Kidney (tissue), 13 donors: ENCODE measurements at regions not wholly inside any gene's neighbourhood (a gene's known extent, or its start where the extent isn't known, plus 50 kb on each side); places are given as distances from the start of the nearest gene placed in this dataset.

ENCODE experiments used
- DNase-seq, 5 donors: peaks; one replicate each; pipeline ENCODE4 v3.0.0-alpha.2; 2013 to 2020
- FAIRE-seq: peaks from 2 replicates; lab custom pipeline; 2012; peaks lifted over from hg19 to GRCh38; lab: Jason Lieb, UNC
- H3K27ac ChIP-seq, 2 donors: one replicate each; pipeline ENCODE4 v1.7.0; 2013; ENCODE audit warnings: low read depth in 2 of 2, low read length in 2 of 2, inconsistent platforms in 1 of 2
- H3K27me3 ChIP-seq: one replicate; pipeline ENCODE4 v1.7.1; 2013; ENCODE audit warnings: low read length, inconsistent platforms; ENCODE audit not compliant: control insufficient read depth, insufficient read depth
- H3K36me3 ChIP-seq, 3 donors: one replicate each; pipeline versions ENCODE4 v1.7.0 to v1.7.1; 2013; ENCODE audit warnings: low read length in 3 of 3, control low read depth in 1 of 3, inconsistent platforms in 1 of 3; ENCODE audit not compliant: insufficient read depth in 3 of 3, control insufficient read depth in 2 of 3
- H3K4me1 ChIP-seq, 3 donors: one replicate each; pipeline versions ENCODE4 v1.7.0 to v1.7.1; 2013; ENCODE audit warnings: low read length in 3 of 3, inconsistent platforms in 1 of 3, low read depth in 1 of 3; ENCODE audit not compliant: control insufficient read depth in 2 of 3, insufficient read depth in 2 of 3
- H3K4me3 ChIP-seq, 3 donors: one replicate each; pipeline versions ENCODE4 v1.7.0 to v1.8.1; 2013; ENCODE audit warnings: low read length in 3 of 3, control low read depth in 1 of 3, inconsistent platforms in 1 of 3
- H3K9ac ChIP-seq, 3 donors: one replicate each; pipeline versions ENCODE4 v1.7.0 to v1.7.1; 2013; ENCODE audit warnings: low read length in 3 of 3, control low read depth in 1 of 3, inconsistent platforms in 1 of 3
- H3K9me3 ChIP-seq, 3 donors: one replicate each; pipeline versions ENCODE4 v1.7.0 to v1.7.1; 2013; ENCODE audit warnings: low read length in 3 of 3, control low read depth in 1 of 3, inconsistent platforms in 1 of 3; ENCODE audit not compliant: control insufficient read depth in 2 of 3, insufficient read depth in 1 of 3
- intact Hi-C: fragments of 100-400 bp; cut with DNase I; formaldehyde crosslinking; loops from one replicate; pipeline ENCODE4 v1.11.1; 2022
- TF ChIP-seq, protein P1 (sequence below): IDR thresholded peaks from 3 replicates; pipeline ENCODE4 v1.5.1; 2012; ENCODE audit warnings: mild to moderate bottlenecking, moderate library complexity, borderline replicate concordance; ENCODE audit not compliant: insufficient read depth; ENCODE audit errors: extremely low read depth
- donor health status: control.
- donor health status: control.
- donor health status: control.
- donor health status: control.
- donor health status: control.
- donor health status: DM: yes; HTN: yes; CAD: no.
- donor health status: Normal renal cell carcinoma (clear cell type).

DNA sequence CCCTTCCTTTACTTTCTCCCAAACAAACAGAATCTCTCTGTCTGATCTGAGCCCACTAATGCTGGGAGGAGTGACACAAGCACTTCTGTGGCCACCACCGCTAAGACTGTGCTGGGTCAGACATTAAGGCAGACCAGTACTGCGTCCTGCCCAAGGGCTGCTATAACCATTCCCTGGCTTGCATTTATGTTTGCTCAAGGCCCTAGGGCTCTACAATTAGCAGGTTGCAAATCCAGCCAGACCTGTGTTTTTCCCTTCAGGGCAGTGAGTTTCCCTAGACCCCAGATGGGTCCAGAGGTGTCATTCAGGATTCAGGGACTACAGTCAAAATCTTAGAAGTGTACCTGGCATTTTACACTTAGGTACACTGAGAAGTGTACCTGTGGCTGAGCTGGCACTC, 89.7 kb downstream of the SPANXN4 start:
- Histone ChIP-seq H3K4me3 (no peak overlapping the region), H3K9me3 (no peaks in the 10 kb centered on the region), H3K4me1 (no peaks in the 10 kb centered on the region), H3K27ac (no peak overlapping the region), H3K9ac (no peak overlapping the region), H3K36me3 (no peaks in the 10 kb centered on the region), H3K27me3 (no peaks in the 10 kb centered on the region)
- intact Hi-C loops: no loop called here
- DNase-seq (no peak), FAIRE-seq (no peak)
- TF ChIP-seq, protein P1, sequence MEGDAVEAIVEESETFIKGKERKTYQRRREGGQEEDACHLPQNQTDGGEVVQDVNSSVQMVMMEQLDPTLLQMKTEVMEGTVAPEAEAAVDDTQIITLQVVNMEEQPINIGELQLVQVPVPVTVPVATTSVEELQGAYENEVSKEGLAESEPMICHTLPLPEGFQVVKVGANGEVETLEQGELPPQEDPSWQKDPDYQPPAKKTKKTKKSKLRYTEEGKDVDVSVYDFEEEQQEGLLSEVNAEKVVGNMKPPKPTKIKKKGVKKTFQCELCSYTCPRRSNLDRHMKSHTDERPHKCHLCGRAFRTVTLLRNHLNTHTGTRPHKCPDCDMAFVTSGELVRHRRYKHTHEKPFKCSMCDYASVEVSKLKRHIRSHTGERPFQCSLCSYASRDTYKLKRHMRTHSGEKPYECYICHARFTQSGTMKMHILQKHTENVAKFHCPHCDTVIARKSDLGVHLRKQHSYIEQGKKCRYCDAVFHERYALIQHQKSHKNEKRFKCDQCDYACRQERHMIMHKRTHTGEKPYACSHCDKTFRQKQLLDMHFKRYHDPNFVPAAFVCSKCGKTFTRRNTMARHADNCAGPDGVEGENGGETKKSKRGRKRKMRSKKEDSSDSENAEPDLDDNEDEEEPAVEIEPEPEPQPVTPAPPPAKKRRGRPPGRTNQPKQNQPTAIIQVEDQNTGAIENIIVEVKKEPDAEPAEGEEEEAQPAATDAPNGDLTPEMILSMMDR: no peak

DNA sequence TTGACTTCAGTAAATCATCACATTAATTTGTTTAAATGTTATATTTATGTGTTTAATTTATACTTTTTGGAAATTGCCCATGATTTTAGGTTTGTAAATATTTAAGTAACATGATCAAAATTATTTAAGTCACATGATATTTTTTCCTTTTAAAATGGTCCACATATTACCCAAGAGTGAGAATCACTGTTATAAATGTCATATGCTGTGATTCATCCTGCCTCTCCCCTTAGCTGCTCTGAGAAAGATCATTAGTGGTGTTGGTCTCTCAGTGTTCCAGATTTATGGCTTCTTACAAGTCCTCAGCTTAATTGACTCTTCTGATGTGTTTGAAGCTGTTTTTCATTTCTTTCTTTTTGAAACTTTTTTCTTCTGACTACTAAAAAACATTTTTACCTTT, 70.1 kb downstream of the SPANXN4 start:
- FAIRE-seq: no peak
- intact Hi-C loops: no loop called here
- H3K4me3 ChIP-seq: no peak overlapping the region
- no peaks in the 10 kb centered on the region for H3K9me3 ChIP-seq
- H3K27ac ChIP-seq: no peak overlapping the region
- no peaks in the 10 kb centered on the region for H3K27me3 ChIP-seq
- DNase-seq: peak in 1 of 5 donors; percentile 1
- H3K4me1 ChIP-seq: no peaks in the 10 kb centered on the region
- no peaks in the 10 kb centered on the region for H3K36me3 ChIP-seq
- no peak overlapping the region for H3K9ac ChIP-seq
- TF ChIP-seq, protein P1: no peak

- TF ChIP-seq, protein P1: no peak
- H3K27me3 ChIP-seq: no peaks in the 10 kb centered on the region
- H3K4me1 ChIP-seq: no peaks in the 10 kb centered on the region
- no peak overlapping the region for H3K4me3 ChIP-seq
- no peaks in the 10 kb centered on the region for H3K9me3 ChIP-seq
- H3K36me3 ChIP-seq: no peaks in the 10 kb centered on the region
- no peak for DNase-seq
- intact Hi-C loops: no loop called here
- no peak overlapping the region for H3K27ac ChIP-seq
- FAIRE-seq: no peak
- H3K9ac ChIP-seq: no peak overlapping the region
Measured at GRCh38 chrX:143095321-143095720, 69.6 kb downstream of the SPANXN4 start.

DNA sequence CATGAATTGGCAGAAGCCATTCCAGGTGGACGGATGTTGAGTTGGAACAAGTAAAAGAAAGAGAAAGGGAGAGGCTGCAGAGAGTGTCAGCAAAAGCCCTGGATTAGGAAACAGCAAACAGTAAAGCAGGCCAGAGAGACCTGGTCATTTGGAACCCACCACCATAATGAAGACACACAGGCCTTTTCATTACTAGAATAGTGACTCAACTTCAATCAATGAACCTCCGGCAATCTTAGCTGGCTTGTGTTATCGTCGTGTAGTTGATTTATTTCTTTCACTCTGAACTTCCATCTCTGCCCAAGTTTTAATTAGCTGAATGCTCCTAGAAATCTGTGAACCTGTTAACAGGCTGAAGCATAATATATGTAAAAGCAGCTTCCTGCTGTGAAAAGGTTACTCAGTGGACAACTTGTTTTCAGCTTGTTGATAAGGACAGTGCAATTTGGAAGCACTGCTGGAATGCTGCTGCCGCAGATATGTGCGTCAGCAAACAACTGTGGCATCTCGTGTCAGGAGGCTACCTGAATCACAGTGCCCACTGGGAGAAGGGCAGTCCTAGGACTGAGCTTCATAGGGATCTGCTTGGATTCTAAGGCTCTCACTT, 68.8 kb downstream of the SPANXN4 start:
- H3K27me3 ChIP-seq: no peaks in the 10 kb centered on the region
- H3K4me3 ChIP-seq: no peak overlapping the region
- DNase-seq: peak in 1 of 5 donors; percentile 3
- FAIRE-seq: no peak
- TF ChIP-seq, protein P1: no peak
- H3K4me1 ChIP-seq: no peaks in the 10 kb centered on the region
- intact Hi-C loops: no loop called here
- H3K9me3 ChIP-seq: no peaks in the 10 kb centered on the region
- H3K27ac ChIP-seq: no peak overlapping the region
- no peak overlapping the region for H3K9ac ChIP-seq
- H3K36me3 ChIP-seq: no peaks in the 10 kb centered on the region
